ENCODE measurements at regions not wholly inside any gene's neighbourhood (a gene's known extent, or its start where the extent isn't known, plus 50 kb on each side); places are given as distances from the start of the nearest gene placed in this dataset.

GRCh38 chr6:87929843-87930288 lies 117.8 kb upstream of the SPACA1 start:
- Histone ChIP-seq H3K27ac (ENCODE audit: insufficient read length, low read depth, low read length) (no peak overlapping the region), H3T11ph (ENCODE audit: low read length) (no peak overlapping the region), H3K4me1 (ENCODE audit: insufficient read depth, low read length) (peaks cover 3% of the 10 kb centered on the region; the same call in 1 of the 2 replicates), H3K27me3 (ENCODE audit: insufficient read depth, low read length) (no peaks in the 10 kb centered on the region), H4K5ac (ENCODE audit: insufficient read length, low read depth, low read length) (no peak overlapping the region), H3K56ac (ENCODE audit: insufficient read length, low read depth, low read length) (no peak overlapping the region), H3K23ac (ENCODE audit: insufficient read length, low read depth, low read length) (no peak overlapping the region), H2BK5ac (ENCODE audit: insufficient read length, low read length) (no peak overlapping the region), H3K14ac (ENCODE audit: insufficient read depth, low read length) (no peak overlapping the region), H4K8ac (replicated peaks; ENCODE audit: insufficient read length, low read depth, low read length) (no peak overlapping the region), H3K18ac (ENCODE audit: insufficient read length, low read depth, low read length) (no peak overlapping the region), H4K91ac (ENCODE audit: insufficient read length, low read depth, low read length) (no peak overlapping the region), H3K23me2 (ENCODE audit: insufficient read length, low read depth, low read length, poor library complexity, severe bottlenecking) (no peaks in the 10 kb centered on the region), H3K79me1 (ENCODE audit: insufficient read depth, low read depth, low read length, poor library complexity, severe bottlenecking) (no peaks in the 10 kb centered on the region), H4K20me1 (ENCODE audit: control insufficient read depth, insufficient read depth, insufficient read length) (no peaks in the 10 kb centered on the region), H2BK20ac (ENCODE audit: low read depth, low read length, poor library complexity, severe bottlenecking) (no peak overlapping the region), H2AFZ (ENCODE audit: low read length) (no peak overlapping the region), H3K4ac (ENCODE audit: low read depth, low read length) (no peak overlapping the region), H3K4me2 (ENCODE audit: insufficient read depth, insufficient read length, low read length) (no peak overlapping the region), H3K9me3 (ENCODE audit: control insufficient read depth, low read depth, low read length) (no peaks in the 10 kb centered on the region), H3K79me2 (ENCODE audit: insufficient read depth, low read length) (no peaks in the 10 kb centered on the region), H2BK120ac (ENCODE audit: low read depth, low read length, poor library complexity, severe bottlenecking) (no peak overlapping the region), H2BK12ac (ENCODE audit: insufficient read length, low read depth, low read length) (no peak overlapping the region), H2BK15ac (ENCODE audit: low read depth, low read length) (no peak overlapping the region), H3K9ac (ENCODE audit: extremely low read depth, insufficient read length, low read length) (no peak overlapping the region), H2AK5ac (ENCODE audit: insufficient read length, low read length) (no peak overlapping the region)
- no peaks in the 10 kb centered on the region for H3K36me3 Mint-ChIP-seq (ENCODE audit: insufficient read depth in 1 of 3, low read depth in 3 of 3)
- no peak overlapping the region; a peak in 1 of 7 replicates for H3K27ac Mint-ChIP-seq
- peak; percentile 91 for TF ChIP-seq CTCF (conservative IDR thresholded peaks at IDR 0.05)
- peak; percentile 91 for DNase-seq
- WGBS (ENCODE audit: extremely low coverage, insufficient read length, low lambda C conversion rate): no CpG with 5 or more reads among the region's 6 CpGs
- peaks cover 6% of the 10 kb centered on the region for H3K27me3 Mint-ChIP-seq (ENCODE audit: low read depth)
- no peak overlapping the region for H3K4me3 Mint-ChIP-seq
- H3K4me1 Mint-ChIP-seq: peaks cover 30 to 31% of the 10 kb centered on the region in 2 experiments
- no peaks in the 10 kb centered on the region for H3K9me3 Mint-ChIP-seq
